D721Med (cell line): ENCODE measurements at regions not wholly inside any gene's neighbourhood (a gene's known extent, or its start where the extent isn't known, plus 50 kb on each side); places are given as distances from the start of the nearest gene placed in this dataset.

ENCODE experiments used
- DNase-seq: peaks from one replicate; pipeline ENCODE4 v3.0.0; 2011; ENCODE audit warnings: low spot score; ENCODE audit not compliant: insufficient read length
- FAIRE-seq: peaks from 2 replicates; lab custom pipeline; 2011; peaks lifted over from hg19 to GRCh38; lab: Jason Lieb, UNC
- CTCF ChIP-seq: IDR thresholded peaks from 2 replicates; pipeline ENCODE4 v1.5.1; 2012; ENCODE audit warnings: mild to moderate bottlenecking, control low read depth; ENCODE audit not compliant: insufficient read depth; ENCODE audit errors: missing control alignments

GRCh38 chr10:36475746-36476145 lies 649.7 kb upstream of the ANKRD30A start:
- no peak for TF ChIP-seq CTCF

GRCh38 chr10:36474456-36474855 lies 650.9 kb upstream of the ANKRD30A start:
- no peak for DNase-seq
- no peak for FAIRE-seq
- no peak for TF ChIP-seq CTCF

More at GRCh38 chr10:36475746-36476145, 649.7 kb upstream of the ANKRD30A start:
- no peak for DNase-seq
- FAIRE-seq = no peak

- no peak for TF ChIP-seq CTCF
- no peak for FAIRE-seq
- DNase-seq = no peak
These were observed 652.3 kb upstream of the ANKRD30A start for GRCh38 chr10:36473122-36473521.

- no peak for TF ChIP-seq CTCF
- no peak for FAIRE-seq
- no peak for DNase-seq
These were observed 655.8 kb upstream of the ANKRD30A start for GRCh38 chr10:36469585-36469984.

GRCh38 chr10:36468620-36469019 lies 656.8 kb upstream of the ANKRD30A start:
- no peak for FAIRE-seq
- no peak for TF ChIP-seq CTCF
- DNase-seq = no peak

GRCh38 chr10:36465604-36466379 lies 659.6 kb upstream of the ANKRD30A start:
- no peak for FAIRE-seq
- DNase-seq = no peak
- no peak for TF ChIP-seq CTCF

GRCh38 chr10:36464291-36464690 lies 661.1 kb upstream of the ANKRD30A start:
- DNase-seq = no peak
- no peak for FAIRE-seq

More at GRCh38 chr10:36464291-36464690, 661.1 kb upstream of the ANKRD30A start:
- TF ChIP-seq CTCF = no peak
